ENCODE measurements at regions not wholly inside any gene's neighbourhood (a gene's known extent, or its start where the extent isn't known, plus 50 kb on each side); places are given as distances from the start of the nearest gene placed in this dataset.

DNA sequence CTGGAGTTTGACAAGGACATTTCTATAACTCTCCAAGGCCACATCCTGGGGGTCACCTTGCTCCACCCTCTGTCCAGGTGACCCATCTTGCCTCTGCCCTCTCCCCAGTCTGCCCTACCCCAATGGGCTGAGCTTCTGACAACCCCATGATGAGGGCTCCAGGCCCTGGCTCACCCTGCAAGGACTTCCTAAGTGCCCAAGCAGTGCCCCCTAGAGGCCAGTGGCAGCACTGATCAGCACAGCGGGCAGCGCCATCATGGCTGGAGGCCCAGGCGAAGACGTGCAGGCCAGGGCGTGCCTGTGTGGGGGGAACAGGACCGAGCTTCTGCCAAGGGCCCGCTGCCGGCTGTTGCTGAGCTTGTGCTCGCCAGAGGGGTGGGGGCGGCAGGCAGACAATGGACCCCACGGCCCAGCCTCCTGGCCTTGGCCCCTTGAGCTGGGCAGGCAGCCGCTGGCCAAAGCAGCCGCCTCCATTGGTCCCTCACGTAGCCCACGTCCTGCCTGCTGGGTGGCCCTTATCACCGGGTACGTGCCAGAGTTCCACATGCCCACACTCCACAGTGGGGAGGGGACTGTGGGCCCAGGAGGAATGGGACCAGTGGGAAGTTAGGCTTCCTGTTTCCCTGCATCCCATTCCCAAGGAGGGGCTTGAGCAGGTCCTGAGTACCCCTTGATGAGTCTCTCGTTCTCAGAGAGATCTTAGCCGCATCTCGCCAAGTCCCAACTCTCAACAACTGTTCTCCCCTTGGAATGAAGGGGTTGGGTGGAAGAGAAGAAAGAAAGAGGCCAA lies 64.3 kb downstream of the MRPL14 start:
- no peaks in the 10 kb centered on the region for H3K36me3 ChIP-seq (ENCODE audit: control insufficient read depth in 3 of 3, insufficient read depth in 3 of 3, low read length in 3 of 3)
- no peak overlapping the region for H3K4me3 ChIP-seq (ENCODE audit: low read length in 3 of 3)
- H3K4me1 ChIP-seq (ENCODE audit: control insufficient read depth in 3 of 3, insufficient read depth in 3 of 3, low read length in 3 of 3), result peaks cover 46 to 73% (median 62%) of the 10 kb centered on the region in 3 donors
- H3K27me3 ChIP-seq (ENCODE audit: control insufficient read depth in 3 of 3, insufficient read depth in 3 of 3, low read length in 3 of 3), result no peaks in the 10 kb centered on the region
- H3K9ac ChIP-seq (ENCODE audit: low read depth in 1 of 3, low read length in 3 of 3), result peak overlapping the region in 1 of 3 donors; percentile 33
- H3K27ac ChIP-seq (ENCODE audit: low read depth, low read length), result peak overlapping the region; percentile 53
- H3K9me3 ChIP-seq (ENCODE audit: control insufficient read depth in 3 of 3, low read length in 3 of 3), result no peaks in the 10 kb centered on the region

DNA sequence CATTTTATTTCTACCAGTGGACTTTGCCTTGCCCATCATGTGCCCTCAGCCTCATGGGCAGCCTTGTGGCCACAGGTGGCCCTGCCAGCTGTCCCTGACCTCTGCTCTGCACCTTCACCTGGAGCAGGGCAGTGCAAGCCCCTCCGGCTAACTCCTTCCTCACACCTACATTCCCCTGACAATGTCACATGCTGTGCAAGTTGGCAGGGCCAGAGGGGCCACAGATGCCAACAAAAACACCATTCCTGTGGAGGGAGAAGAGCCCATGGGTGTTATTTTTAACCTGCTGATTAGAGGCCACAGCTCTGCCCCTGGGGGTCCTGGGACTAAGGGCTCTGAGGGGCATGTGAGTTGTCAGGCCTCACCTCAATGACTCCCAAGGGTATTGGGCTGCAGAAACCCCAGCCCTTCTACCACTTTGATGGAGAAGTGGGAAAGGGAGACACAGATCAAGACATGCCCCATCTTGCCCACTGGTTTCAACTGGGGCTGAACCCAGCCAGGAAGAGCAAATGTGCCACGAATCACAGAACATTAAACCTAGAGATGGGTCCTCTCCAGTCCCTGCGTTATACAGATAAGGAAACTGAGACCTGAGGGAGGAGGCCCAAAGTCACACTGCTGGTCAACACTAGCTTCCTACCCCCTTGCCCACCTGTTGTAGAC lies 65.0 kb downstream of the MRPL14 start:
- H3K4me1 ChIP-seq (ENCODE audit: control insufficient read depth in 3 of 3, insufficient read depth in 3 of 3, low read length in 3 of 3), result peaks cover 50 to 80% (median 67%) of the 10 kb centered on the region in 3 donors
- H3K9ac ChIP-seq (ENCODE audit: low read depth in 1 of 3, low read length in 3 of 3), result peak overlapping the region in 1 of 3 donors; percentile 54

DNA sequence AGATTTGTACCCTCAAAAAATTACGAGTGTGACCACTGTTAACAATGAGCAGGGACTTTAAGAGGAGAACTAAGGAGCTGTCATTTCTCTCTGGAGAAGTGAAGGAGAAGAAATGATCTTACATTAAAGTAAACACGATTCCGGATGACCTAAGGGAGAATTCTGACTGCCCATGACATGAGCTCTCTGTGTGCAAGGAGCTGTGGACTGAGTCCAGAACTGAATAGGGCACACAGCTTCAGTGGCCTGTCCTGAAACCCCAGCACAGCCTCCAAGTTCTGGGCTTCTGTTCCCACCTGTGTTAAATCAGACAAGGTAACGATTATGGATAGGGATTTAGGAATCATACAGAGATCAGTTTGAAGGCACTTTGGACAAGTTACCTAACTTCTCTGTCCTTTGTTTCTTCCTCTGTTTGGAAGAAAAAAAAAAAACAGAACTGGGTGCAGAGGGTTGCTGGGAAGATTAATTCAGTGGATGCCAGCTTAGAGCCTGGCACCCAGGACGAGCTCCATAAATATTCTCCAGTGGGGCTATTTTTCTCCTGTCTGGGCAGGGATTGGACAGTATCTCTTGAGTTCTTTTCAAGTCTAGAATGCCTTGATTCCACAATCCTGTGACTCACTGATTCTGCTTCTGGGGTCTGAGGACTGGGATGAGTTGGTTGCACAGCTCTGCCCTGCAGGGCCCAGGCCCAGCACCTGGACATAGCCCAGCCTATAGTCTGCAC lies 65.7 kb downstream of the MRPL14 start:
- Histone ChIP-seq H3K36me3 (ENCODE audit: control insufficient read depth in 3 of 3, insufficient read depth in 3 of 3, low read length in 3 of 3) (no peaks in the 10 kb centered on the region), H3K9me3 (ENCODE audit: control insufficient read depth in 3 of 3, low read length in 3 of 3) (no peaks in the 10 kb centered on the region), H3K4me1 (ENCODE audit: control insufficient read depth in 3 of 3, insufficient read depth in 3 of 3, low read length in 3 of 3) (peaks cover 50 to 86% (median 70%) of the 10 kb centered on the region in 3 donors), H3K27me3 (ENCODE audit: control insufficient read depth in 3 of 3, insufficient read depth in 3 of 3, low read length in 3 of 3) (no peaks in the 10 kb centered on the region), H3K27ac (ENCODE audit: low read depth, low read length) (peak overlapping the region; percentile 53), H3K9ac (ENCODE audit: low read depth in 1 of 3, low read length in 3 of 3) (peak overlapping the region; percentile 30 to 69 (median 35)), H3K4me3 (ENCODE audit: low read length in 3 of 3) (peak overlapping the region in 1 of 3 donors; percentile 41)

More for the DNA sequence above, 65.0 kb downstream of the MRPL14 start:
- Histone ChIP-seq H3K9me3 (ENCODE audit: control insufficient read depth in 3 of 3, low read length in 3 of 3) (no peaks in the 10 kb centered on the region), H3K4me3 (ENCODE audit: low read length in 3 of 3) (peak overlapping the region in 1 of 3 donors; percentile 41), H3K36me3 (ENCODE audit: control insufficient read depth in 3 of 3, insufficient read depth in 3 of 3, low read length in 3 of 3) (no peaks in the 10 kb centered on the region), H3K27ac (ENCODE audit: low read depth, low read length) (peak overlapping the region; percentile 53), H3K27me3 (ENCODE audit: control insufficient read depth in 3 of 3, insufficient read depth in 3 of 3, low read length in 3 of 3) (no peaks in the 10 kb centered on the region)

DNA sequence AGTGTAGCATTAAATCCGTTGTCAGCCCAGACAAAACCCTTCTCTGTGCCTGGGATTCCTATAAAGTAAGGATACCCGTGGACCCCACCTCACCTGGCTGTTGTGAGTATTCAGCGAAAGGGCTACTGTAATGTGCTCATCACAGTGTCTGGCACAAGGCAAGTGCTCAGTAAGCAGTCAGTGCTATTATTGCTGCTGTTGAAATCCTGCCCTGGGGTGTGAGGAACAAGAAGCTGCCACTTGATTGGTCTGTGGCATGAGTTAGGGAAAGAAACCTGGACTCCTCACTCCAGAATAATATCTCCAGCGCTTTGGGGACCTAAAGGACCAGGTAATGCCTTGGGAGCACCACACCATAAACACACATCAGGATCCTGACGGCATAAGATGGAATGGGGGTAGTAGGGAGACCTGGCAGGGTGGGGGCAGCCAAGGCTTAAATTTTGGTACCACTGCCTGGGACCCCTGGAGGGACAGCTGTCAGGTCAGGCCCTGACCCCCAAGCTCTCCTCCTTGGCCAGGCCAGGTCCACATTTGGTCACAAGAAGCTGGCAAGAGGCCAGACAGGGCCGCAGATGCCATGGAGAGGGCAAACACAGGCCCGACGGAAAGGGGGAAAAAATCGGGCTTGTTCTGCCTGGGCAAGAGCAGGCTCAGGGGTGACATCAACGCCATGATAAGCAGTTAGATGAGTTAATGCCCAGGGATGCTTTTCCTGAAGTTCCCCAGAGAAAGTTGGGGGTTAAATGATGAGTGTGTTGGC lies 66.5 kb downstream of the MRPL14 start:
- Histone ChIP-seq H3K4me1 (ENCODE audit: control insufficient read depth in 3 of 3, insufficient read depth in 3 of 3, low read length in 3 of 3) (peaks cover 50 to 86% (median 70%) of the 10 kb centered on the region in 3 donors), H3K27ac (ENCODE audit: low read depth, low read length) (peak overlapping the region; percentile 53), H3K36me3 (ENCODE audit: control insufficient read depth in 3 of 3, insufficient read depth in 3 of 3, low read length in 3 of 3) (no peaks in the 10 kb centered on the region), H3K4me3 (ENCODE audit: low read length in 3 of 3) (no peak overlapping the region), H3K9me3 (ENCODE audit: control insufficient read depth in 3 of 3, low read length in 3 of 3) (no peaks in the 10 kb centered on the region), H3K27me3 (ENCODE audit: control insufficient read depth in 3 of 3, insufficient read depth in 3 of 3, low read length in 3 of 3) (no peaks in the 10 kb centered on the region), H3K9ac (ENCODE audit: low read depth in 1 of 3, low read length in 3 of 3) (peak overlapping the region in 2 of 3 donors; percentile 35 to 69)

DNA sequence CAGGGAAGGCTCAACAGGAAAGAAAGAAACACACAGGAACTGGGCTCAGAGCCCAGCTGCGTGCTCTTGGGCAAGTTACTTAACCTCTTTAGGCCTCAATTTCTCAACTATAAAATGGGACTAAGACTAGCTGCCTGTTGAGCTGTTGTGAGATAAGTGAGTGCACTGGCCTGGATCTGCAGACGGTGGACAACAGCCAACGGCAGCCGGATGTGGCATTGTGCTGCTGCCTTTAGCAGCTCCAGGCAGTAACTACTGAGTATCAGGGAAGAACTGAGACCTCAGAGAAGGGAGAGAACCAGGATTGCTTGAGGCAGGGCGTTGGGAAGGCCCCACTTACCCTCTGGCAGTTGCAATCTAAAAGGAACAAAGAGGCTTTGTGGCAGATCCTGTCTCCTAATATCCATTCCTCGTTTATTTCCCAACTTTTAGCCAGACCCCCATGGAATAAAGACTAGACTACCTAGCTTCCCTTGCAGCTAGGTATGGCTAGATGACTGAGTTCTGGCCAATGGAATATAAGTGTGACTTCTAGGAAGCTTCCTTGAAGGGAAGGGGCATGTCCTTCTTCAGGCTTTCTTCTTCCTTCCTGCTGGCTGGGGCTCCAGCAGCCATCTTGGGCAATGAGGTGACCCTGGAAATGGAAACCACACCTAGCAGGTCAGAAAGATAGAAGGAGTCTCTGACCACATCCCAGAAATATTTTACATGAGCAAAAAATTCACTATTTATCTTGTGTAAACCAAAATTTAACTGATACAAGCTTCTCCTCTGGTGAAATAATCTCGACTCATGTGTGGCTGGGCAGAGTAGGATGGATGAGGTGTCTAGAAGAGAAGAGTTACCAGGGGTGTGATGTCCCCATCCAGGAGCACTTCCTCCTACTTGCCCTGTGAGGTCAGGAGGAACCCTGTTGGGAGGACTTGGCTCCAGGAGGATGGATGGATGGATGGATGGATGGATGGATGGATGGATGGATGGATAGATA lies 67.6 kb downstream of the MRPL14 start:
- peak overlapping the region in 2 of 3 donors; percentile 47 to 69 for H3K9ac ChIP-seq (ENCODE audit: low read depth in 1 of 3, low read length in 3 of 3)
- no peaks in the 10 kb centered on the region for H3K36me3 ChIP-seq (ENCODE audit: control insufficient read depth in 3 of 3, insufficient read depth in 3 of 3, low read length in 3 of 3)
- peaks cover 48 to 76% (median 66%) of the 10 kb centered on the region in 3 donors for H3K4me1 ChIP-seq (ENCODE audit: control insufficient read depth in 3 of 3, insufficient read depth in 3 of 3, low read length in 3 of 3)
- peak overlapping the region; percentile 86 for H3K27ac ChIP-seq (ENCODE audit: low read depth, low read length)
- H3K9me3 ChIP-seq (ENCODE audit: control insufficient read depth in 3 of 3, low read length in 3 of 3), result no peaks in the 10 kb centered on the region
- H3K27me3 ChIP-seq (ENCODE audit: control insufficient read depth in 3 of 3, insufficient read depth in 3 of 3, low read length in 3 of 3), result no peaks in the 10 kb centered on the region
- H3K4me3 ChIP-seq (ENCODE audit: low read length in 3 of 3), result no peak overlapping the region

DNA sequence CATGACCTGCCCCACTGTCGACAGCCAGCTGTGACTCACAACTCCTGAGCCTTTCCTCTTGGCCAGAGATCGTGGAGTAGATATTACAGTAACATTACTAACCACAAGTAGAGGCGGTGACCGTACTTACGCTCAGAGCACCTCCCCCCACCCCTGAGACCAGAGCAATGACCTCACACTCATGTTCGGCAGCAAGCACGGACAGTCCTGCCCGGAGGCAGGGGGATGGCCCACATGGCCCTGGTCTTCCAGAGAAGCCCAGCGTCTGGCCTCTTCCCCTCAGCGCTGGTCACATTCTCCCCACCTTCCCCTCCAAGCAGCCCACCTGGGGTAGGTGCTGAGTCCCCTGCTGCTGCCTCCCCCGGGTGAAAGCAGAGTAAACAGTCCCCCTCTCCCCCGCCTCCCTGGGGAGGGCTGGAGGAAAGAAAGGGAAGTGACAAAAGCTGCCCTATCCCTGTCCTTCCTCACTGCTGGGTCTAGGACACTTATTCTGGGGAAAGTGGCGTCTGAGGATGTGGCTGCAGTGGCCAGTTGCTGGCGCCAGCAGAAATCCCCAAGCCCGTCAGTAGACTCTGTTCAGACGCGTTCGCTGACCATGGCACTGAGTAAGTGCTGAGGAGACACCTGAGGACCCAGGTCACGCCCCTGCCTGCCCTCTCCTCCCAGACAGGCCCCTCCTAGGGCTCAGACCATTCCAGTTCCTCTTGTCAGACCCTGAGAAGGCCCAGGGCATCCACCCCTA lies 68.5 kb downstream of the MRPL14 start:
- no peaks in the 10 kb centered on the region for H3K27me3 ChIP-seq (ENCODE audit: control insufficient read depth in 3 of 3, insufficient read depth in 3 of 3, low read length in 3 of 3)
- H3K4me3 ChIP-seq (ENCODE audit: low read length in 3 of 3), result peak overlapping the region in 2 of 3 donors; percentile 27 to 49
- H3K36me3 ChIP-seq (ENCODE audit: control insufficient read depth in 3 of 3, insufficient read depth in 3 of 3, low read length in 3 of 3), result no peaks in the 10 kb centered on the region
- H3K9ac ChIP-seq (ENCODE audit: low read depth in 1 of 3, low read length in 3 of 3), result peak overlapping the region; percentile 47 to 69 (median 58)
- H3K9me3 ChIP-seq (ENCODE audit: control insufficient read depth in 3 of 3, low read length in 3 of 3), result no peaks in the 10 kb centered on the region
- peaks cover 45 to 73% (median 62%) of the 10 kb centered on the region in 3 donors for H3K4me1 ChIP-seq (ENCODE audit: control insufficient read depth in 3 of 3, insufficient read depth in 3 of 3, low read length in 3 of 3)
- peak overlapping the region; percentile 86 for H3K27ac ChIP-seq (ENCODE audit: low read depth, low read length)

DNA sequence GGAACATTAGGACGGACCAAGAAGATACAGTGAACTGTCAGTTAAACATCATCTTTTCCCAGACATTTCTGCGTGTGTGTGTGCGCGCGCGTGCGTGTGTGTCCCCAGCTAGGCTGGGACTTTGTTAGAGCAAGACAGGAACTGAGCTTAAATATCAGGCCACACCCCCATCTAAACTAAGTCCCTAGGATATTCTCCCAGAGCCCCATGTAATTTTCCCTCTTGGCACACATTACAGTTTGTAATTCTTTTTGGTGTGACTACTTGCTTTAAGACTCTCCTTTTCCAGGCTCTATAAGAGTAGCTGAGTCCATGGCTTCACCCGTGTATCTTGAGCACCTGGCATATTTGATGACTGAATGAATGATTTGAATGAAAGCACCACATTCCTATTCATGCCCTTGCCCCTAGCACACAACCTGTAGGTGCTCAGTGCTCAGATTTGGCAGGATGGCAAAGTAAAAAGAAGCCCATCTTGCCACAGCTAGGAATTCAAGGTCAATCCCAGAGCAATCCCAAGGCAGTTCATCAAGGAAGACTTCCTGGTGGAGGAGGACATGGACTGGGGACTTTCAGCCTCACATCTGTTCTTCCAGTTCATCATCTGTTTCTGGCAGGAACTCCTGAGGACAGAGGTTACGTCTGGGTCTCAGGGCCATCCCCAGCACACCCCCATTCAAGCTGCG lies 69.2 kb downstream of the MRPL14 start:
- Histone ChIP-seq H3K27me3 (ENCODE audit: control insufficient read depth in 3 of 3, insufficient read depth in 3 of 3, low read length in 3 of 3) (no peaks in the 10 kb centered on the region), H3K27ac (ENCODE audit: low read depth, low read length) (peak overlapping the region; percentile 86), H3K9me3 (ENCODE audit: control insufficient read depth in 3 of 3, low read length in 3 of 3) (no peaks in the 10 kb centered on the region), H3K4me1 (ENCODE audit: control insufficient read depth in 3 of 3, insufficient read depth in 3 of 3, low read length in 3 of 3) (peaks cover 45 to 71% (median 63%) of the 10 kb centered on the region in 3 donors), H3K9ac (ENCODE audit: low read depth in 1 of 3, low read length in 3 of 3) (peak overlapping the region in 1 of 3 donors; percentile 51), H3K4me3 (ENCODE audit: low read length in 3 of 3) (peak overlapping the region in 1 of 3 donors; percentile 24), H3K36me3 (ENCODE audit: control insufficient read depth in 3 of 3, insufficient read depth in 3 of 3, low read length in 3 of 3) (no peaks in the 10 kb centered on the region)
